Uterus (tissue), 3 donors: ENCODE measurements at regions not wholly inside any gene's neighbourhood (a gene's known extent, or its start where the extent isn't known, plus 50 kb on each side); places are given as distances from the start of the nearest gene placed in this dataset.

Experiments used
- DNase-seq, 2 donors: peaks; one replicate each; pipeline ENCODE4 v3.0.0-alpha.2; 2019 to 2020
- H3K27ac ChIP-seq, 2 donors: fragments of 200-600 bp; sonication (generic); 1 replicate in 1 of 2; 2 replicates in 1 of 2; pipeline ENCODE4 v1.5.1; 2016 to 2018
- H3K27me3 ChIP-seq, 2 donors: fragments of 200-600 bp; sonication (generic); one replicate each; pipeline ENCODE4 v1.5.1; 2018 to 2019; ENCODE audit warnings: control low read depth in 1 of 2
- H3K36me3 ChIP-seq, 2 donors: fragments of 200-600 bp; sonication (generic); one replicate each; pipeline ENCODE4 v1.5.1; 2019; ENCODE audit warnings: control low read depth in 1 of 2
- H3K4me1 ChIP-seq, 2 donors: fragments of 200-600 bp; sonication (generic); one replicate each; pipeline ENCODE4 v1.5.1; 2018 to 2019; ENCODE audit warnings: control low read depth in 1 of 2
- H3K4me3 ChIP-seq, 2 donors: fragments of 200-600 bp; sonication (generic); 1 replicate in 1 of 2; 2 replicates in 1 of 2; pipeline ENCODE4 v1.5.1; 2018 to 2019; ENCODE audit warnings: mild to moderate bottlenecking in 1 of 2
- H3K9me3 ChIP-seq, 2 donors: fragments of 200-600 bp; sonication (generic); one replicate each; pipeline ENCODE4 v1.5.1; 2019; ENCODE audit warnings: control low read depth in 1 of 2
- POLR2A ChIP-seq, 2 donors: fragments of 450-650 bp; IDR thresholded peaks; one replicate each; pipeline ENCODE4 v1.6.1; 2016; ENCODE audit warnings: antibody characterized with exemption in 2 of 2, mild to moderate bottlenecking in 1 of 2, moderate library complexity in 1 of 2
- intact Hi-C: fragments of 100-400 bp; cut with DNase I; formaldehyde crosslinking; loops from one replicate; pipeline ENCODE4 v1.15.1; 2023; ENCODE audit warnings: low total_unique reads
- TF ChIP-seq, protein P1 (sequence below), 4 experiments: fragments of 200-600 bp in 2 of 4; fragments of 450-650 bp in 2 of 4; sonication (generic) in 2 of 4; IDR thresholded peaks; one replicate each; pipeline ENCODE4 v1.5.1; 2016 to 2019; ENCODE audit warnings: antibody characterized with exemption in 4 of 4, mild to moderate bottlenecking in 2 of 4, moderate library complexity in 1 of 4
- donor health status: DM: yes; HTN: yes; CAD: no.

- intact Hi-C loops, result no loop called here
- no peak overlapping the region for H3K27ac ChIP-seq
- no peaks in the 10 kb centered on the region for H3K27me3 ChIP-seq
- H3K36me3 ChIP-seq, result no peaks in the 10 kb centered on the region
- no peaks in the 10 kb centered on the region for H3K4me1 ChIP-seq
- H3K4me3 ChIP-seq, result no peak overlapping the region
- TF ChIP-seq, protein P1, sequence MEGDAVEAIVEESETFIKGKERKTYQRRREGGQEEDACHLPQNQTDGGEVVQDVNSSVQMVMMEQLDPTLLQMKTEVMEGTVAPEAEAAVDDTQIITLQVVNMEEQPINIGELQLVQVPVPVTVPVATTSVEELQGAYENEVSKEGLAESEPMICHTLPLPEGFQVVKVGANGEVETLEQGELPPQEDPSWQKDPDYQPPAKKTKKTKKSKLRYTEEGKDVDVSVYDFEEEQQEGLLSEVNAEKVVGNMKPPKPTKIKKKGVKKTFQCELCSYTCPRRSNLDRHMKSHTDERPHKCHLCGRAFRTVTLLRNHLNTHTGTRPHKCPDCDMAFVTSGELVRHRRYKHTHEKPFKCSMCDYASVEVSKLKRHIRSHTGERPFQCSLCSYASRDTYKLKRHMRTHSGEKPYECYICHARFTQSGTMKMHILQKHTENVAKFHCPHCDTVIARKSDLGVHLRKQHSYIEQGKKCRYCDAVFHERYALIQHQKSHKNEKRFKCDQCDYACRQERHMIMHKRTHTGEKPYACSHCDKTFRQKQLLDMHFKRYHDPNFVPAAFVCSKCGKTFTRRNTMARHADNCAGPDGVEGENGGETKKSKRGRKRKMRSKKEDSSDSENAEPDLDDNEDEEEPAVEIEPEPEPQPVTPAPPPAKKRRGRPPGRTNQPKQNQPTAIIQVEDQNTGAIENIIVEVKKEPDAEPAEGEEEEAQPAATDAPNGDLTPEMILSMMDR (IDR thresholded peaks at IDR 0.05), result no peak
- no peak for TF ChIP-seq POLR2A (IDR thresholded peaks at IDR 0.05)
- DNase-seq, result no peak
- no peaks in the 10 kb centered on the region for H3K9me3 ChIP-seq
Observed at GRCh38 chr13:34619326-34619725, 322.7 kb upstream of the NBEA start.

GRCh38 chr13:34620074-34620850 lies 321.8 kb upstream of the NBEA start:
- intact Hi-C loops, result no loop called here

DNA sequence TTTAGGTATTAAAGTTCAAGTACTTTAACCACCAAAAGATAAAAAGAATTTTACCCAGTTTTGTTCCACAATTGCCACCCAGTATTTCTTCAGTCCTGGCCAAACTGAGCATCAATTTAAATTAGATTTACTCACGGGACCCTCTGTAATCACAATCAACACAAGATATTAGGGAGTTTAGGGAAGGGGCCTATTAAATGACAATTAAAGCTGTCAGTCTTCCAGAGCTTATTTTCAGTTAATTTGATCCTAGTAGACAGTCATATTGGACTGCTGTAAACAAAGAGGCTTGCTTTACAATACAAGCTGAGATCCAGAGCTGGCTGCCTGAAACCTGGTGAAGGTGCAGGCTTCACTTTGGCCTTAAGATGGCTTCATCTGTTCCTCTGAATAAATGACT lies 321.2 kb upstream of the NBEA start:
- Histone ChIP-seq H3K9me3 (no peaks in the 10 kb centered on the region), H3K4me1 (no peaks in the 10 kb centered on the region), H3K36me3 (no peaks in the 10 kb centered on the region), H3K27ac (no peak overlapping the region), H3K4me3 (no peak overlapping the region), H3K27me3 (no peaks in the 10 kb centered on the region)
- intact Hi-C loops, result no loop called here
- no peak for DNase-seq
- no peak for TF ChIP-seq POLR2A (IDR thresholded peaks at IDR 0.05)
- TF ChIP-seq, protein P1 (IDR thresholded peaks at IDR 0.05), result no peak

More at GRCh38 chr13:34620074-34620850, 321.8 kb upstream of the NBEA start:
- H3K36me3 ChIP-seq, result no peaks in the 10 kb centered on the region
- TF ChIP-seq, protein P1 (IDR thresholded peaks at IDR 0.05), result no peak
- TF ChIP-seq POLR2A (IDR thresholded peaks at IDR 0.05), result no peak
- H3K4me1 ChIP-seq, result no peaks in the 10 kb centered on the region
- no peaks in the 10 kb centered on the region for H3K9me3 ChIP-seq
- no peaks in the 10 kb centered on the region for H3K27me3 ChIP-seq
- no peak overlapping the region for H3K4me3 ChIP-seq
- H3K27ac ChIP-seq, result no peak overlapping the region
- DNase-seq, result no peak

- Histone ChIP-seq H3K4me1 (no peaks in the 10 kb centered on the region), H3K9me3 (no peaks in the 10 kb centered on the region), H3K27ac (no peak overlapping the region), H3K4me3 (no peak overlapping the region), H3K27me3 (no peaks in the 10 kb centered on the region), H3K36me3 (no peaks in the 10 kb centered on the region)
- intact Hi-C loops, result no loop called here
- TF ChIP-seq POLR2A (IDR thresholded peaks at IDR 0.05), result no peak
- TF ChIP-seq, protein P1 (IDR thresholded peaks at IDR 0.05), result no peak
- DNase-seq, result no peak
Observed at GRCh38 chr13:34623331-34623730, 318.7 kb upstream of the NBEA start.

DNA sequence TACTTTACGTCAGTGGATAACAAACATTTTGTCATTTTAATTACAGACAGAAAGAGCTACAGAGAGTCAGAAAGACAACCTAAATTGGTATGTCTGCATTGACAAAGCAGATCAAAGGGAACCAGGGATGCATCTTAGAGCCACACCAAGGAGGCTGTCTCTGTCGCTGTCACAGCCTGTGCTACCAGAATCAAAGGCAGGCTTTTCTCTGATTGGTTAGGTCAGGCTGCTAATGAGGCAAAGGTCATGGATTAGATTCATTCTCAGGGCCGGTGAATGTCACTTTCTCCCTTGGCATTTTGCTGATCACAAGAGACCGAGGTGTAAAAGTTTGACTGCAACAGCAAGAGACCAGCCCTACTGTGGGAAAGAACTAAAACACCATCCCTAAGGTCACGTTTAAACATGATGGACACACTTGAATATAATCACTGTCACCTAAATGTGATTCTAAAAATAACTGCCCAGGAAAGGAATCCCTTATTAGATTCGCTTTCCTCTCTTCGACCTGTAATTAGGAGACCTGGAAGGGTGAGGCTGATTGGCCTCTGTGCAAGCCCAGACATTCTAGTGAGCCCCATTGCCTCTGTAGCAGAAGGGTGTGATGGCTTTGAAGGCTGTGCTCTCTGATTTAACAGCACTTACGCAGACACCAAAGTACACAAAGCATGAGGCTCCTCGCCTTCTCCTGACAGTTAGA lies 314.4 kb upstream of the NBEA start:
- no peak overlapping the region for H3K27ac ChIP-seq
- no peak for DNase-seq
- no peaks in the 10 kb centered on the region for H3K9me3 ChIP-seq
- H3K4me3 ChIP-seq, result no peak overlapping the region
- intact Hi-C loops, result no loop called here
- no peak for TF ChIP-seq POLR2A (IDR thresholded peaks at IDR 0.05)
- TF ChIP-seq, protein P1 (IDR thresholded peaks at IDR 0.05), result no peak
- H3K36me3 ChIP-seq, result no peaks in the 10 kb centered on the region
- no peaks in the 10 kb centered on the region for H3K4me1 ChIP-seq
- no peaks in the 10 kb centered on the region for H3K27me3 ChIP-seq
